Panc1 (cell line): ENCODE measurements at regions not wholly inside any gene's neighbourhood (a gene's known extent, or its start where the extent isn't known, plus 50 kb on each side); places are given as distances from the start of the nearest gene placed in this dataset.

ENCODE experiments used
- CTCF ChIP-seq: fragments of 450-650 bp; IDR thresholded peaks from 2 replicates; pipeline ENCODE4 v1.5.1; 2017; ENCODE audit warnings: mild to moderate bottlenecking
- POLR2AphosphoS5 ChIP-seq: IDR thresholded peaks from 2 replicates; pipeline ENCODE4 v1.6.1; 2012; ENCODE audit warnings: mild to moderate bottlenecking, low read depth, low read length, moderate library complexity
- SIN3A ChIP-seq: IDR thresholded peaks from 2 replicates; pipeline ENCODE4 v1.6.1; 2012; ENCODE audit warnings: low read depth, mild to moderate bottlenecking, low read length, moderate library complexity, borderline replicate concordance; ENCODE audit not compliant: insufficient read depth
- TCF7L2 ChIP-seq: IDR thresholded peaks from 2 replicates; pipeline ENCODE4 v1.6.1; 2011; ENCODE audit warnings: mild to moderate bottlenecking, low read depth, low read length, inconsistent platforms
- TF ChIP-seq, protein P1 (sequence below), 2 experiments: IDR thresholded peaks; 2 replicates each; pipeline ENCODE4 v1.6.1; 2011 to 2012; ENCODE audit warnings: low read depth in 2 of 2, control low read depth in 1 of 2, low read length in 1 of 2, mild to moderate bottlenecking in 1 of 2, moderate library complexity in 1 of 2; ENCODE audit not compliant: insufficient read depth in 1 of 2

- TF ChIP-seq SIN3A: no peak
- TF ChIP-seq CTCF: no peak
- no peak for TF ChIP-seq POLR2AphosphoS5
- TF ChIP-seq, protein P1, sequence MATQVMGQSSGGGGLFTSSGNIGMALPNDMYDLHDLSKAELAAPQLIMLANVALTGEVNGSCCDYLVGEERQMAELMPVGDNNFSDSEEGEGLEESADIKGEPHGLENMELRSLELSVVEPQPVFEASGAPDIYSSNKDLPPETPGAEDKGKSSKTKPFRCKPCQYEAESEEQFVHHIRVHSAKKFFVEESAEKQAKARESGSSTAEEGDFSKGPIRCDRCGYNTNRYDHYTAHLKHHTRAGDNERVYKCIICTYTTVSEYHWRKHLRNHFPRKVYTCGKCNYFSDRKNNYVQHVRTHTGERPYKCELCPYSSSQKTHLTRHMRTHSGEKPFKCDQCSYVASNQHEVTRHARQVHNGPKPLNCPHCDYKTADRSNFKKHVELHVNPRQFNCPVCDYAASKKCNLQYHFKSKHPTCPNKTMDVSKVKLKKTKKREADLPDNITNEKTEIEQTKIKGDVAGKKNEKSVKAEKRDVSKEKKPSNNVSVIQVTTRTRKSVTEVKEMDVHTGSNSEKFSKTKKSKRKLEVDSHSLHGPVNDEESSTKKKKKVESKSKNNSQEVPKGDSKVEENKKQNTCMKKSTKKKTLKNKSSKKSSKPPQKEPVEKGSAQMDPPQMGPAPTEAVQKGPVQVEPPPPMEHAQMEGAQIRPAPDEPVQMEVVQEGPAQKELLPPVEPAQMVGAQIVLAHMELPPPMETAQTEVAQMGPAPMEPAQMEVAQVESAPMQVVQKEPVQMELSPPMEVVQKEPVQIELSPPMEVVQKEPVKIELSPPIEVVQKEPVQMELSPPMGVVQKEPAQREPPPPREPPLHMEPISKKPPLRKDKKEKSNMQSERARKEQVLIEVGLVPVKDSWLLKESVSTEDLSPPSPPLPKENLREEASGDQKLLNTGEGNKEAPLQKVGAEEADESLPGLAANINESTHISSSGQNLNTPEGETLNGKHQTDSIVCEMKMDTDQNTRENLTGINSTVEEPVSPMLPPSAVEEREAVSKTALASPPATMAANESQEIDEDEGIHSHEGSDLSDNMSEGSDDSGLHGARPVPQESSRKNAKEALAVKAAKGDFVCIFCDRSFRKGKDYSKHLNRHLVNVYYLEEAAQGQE (IDR thresholded peaks at IDR 0.05; ENCODE audit: insufficient read depth in 1 of 2, low read depth in 2 of 2, low read length in 1 of 2): no peak
- no peak for TF ChIP-seq TCF7L2
Observed at GRCh38 chr10:53713431-53713830, 940.8 kb upstream of the MBL2 start.
